Progenitor cell of endocrine pancreas (in vitro differentiated cells): ENCODE measurements at regions not wholly inside any gene's neighbourhood (a gene's known extent, or its start where the extent isn't known, plus 50 kb on each side); places are given as distances from the start of the nearest gene placed in this dataset.

Experiments used
- DNase-seq: peaks from one replicate; pipeline ENCODE4 v3.0.0; 2021; ENCODE audit warnings: low spot score; ENCODE audit not compliant: unreplicated experiment
- H3K27ac Mint-ChIP-seq: 2 replicates; pipeline ENCODE4 v1.8.0; 2021; ENCODE audit warnings: mild to moderate bottlenecking, moderate library complexity, mixed read lengths
- H3K27me3 Mint-ChIP-seq: 2 replicates; pipeline ENCODE4 v1.8.0; 2021; ENCODE audit warnings: mixed read lengths
- H3K36me3 Mint-ChIP-seq: 2 replicates; pipeline ENCODE4 v1.8.0; 2022; ENCODE audit warnings: mixed read lengths; ENCODE audit not compliant: insufficient read depth
- H3K4me1 Mint-ChIP-seq: 2 replicates; pipeline ENCODE4 v1.8.0; 2021; ENCODE audit warnings: low read depth, mixed read lengths
- H3K4me3 Mint-ChIP-seq: 2 replicates; pipeline ENCODE4 v1.8.0; 2021; ENCODE audit warnings: low read depth, mild to moderate bottlenecking, moderate library complexity, mixed read lengths
- H3K9me3 Mint-ChIP-seq: 2 replicates; pipeline ENCODE4 v1.8.0; 2021; ENCODE audit warnings: low read depth, mixed read lengths
- CTCF ChIP-seq: fragments of 200-600 bp; sonication (generic); IDR thresholded peaks from one replicate; pipeline ENCODE4 v1.5.0; 2021; ENCODE audit warnings: antibody characterized with exemption, mild to moderate bottlenecking; ENCODE audit not compliant: unreplicated experiment

GRCh38 chr7:106424476-106425016 lies 139.8 kb upstream of the NAMPT start:
- TF ChIP-seq CTCF: no peak
- H3K27me3 Mint-ChIP-seq: no peaks in the 10 kb centered on the region
- no peak overlapping the region for H3K27ac Mint-ChIP-seq
- no peak for DNase-seq
- no peaks in the 10 kb centered on the region for H3K36me3 Mint-ChIP-seq
- no peaks in the 10 kb centered on the region for H3K9me3 Mint-ChIP-seq
- H3K4me3 Mint-ChIP-seq: no peak overlapping the region
- peaks cover 12% of the 10 kb centered on the region for H3K4me1 Mint-ChIP-seq

DNA sequence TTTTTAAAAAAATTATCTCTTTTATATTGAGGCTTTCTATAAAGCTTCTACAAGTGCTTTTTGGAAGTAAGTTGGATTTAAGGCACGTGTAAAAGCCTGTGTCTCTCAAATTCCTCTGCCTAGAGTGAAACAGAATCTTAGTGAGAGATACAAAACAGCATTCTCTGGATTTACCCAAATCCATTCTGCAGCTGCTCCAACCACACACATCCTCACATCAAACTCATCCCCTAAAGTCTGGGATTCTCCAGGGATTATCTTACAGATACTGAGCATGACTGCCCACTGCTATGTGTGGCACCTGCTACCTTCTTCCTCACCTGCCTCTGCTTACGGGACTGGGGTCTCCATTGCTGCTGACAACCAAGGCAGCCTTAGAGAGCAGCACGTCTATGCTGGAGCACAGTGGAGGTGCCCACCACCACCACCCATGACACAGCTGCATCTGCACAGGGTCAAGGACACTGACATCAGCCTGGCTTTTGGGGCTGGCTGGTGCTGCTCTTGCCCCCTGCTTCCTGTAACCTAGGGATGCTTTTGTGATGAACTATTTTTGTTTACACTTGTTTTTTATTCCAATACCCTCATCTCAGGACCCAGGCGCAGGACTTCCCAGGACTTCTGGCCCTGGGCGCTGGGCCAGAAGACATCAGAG lies 139.2 kb upstream of the NAMPT start:
- H3K27ac Mint-ChIP-seq: no peak overlapping the region
- peaks cover 8% of the 10 kb centered on the region for H3K4me1 Mint-ChIP-seq

DNA sequence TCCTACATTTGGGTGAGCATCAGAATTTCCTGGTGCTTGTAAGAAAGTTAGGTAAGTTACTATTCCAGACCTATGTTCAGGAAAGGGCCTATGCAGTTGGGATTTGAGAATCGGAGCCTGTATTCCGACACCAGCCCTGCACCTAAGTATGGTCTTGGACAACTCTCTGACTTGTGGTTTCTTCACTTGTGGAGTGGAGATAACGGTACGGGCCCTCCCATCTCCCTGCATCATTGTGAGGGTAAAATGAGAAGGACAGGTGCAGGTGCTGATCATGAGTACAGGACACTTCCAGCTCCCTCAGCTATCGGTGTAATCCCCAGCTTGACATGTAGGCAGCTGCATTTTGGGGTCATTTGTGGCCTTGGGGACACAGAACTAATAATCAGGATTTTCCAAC lies 138.3 kb upstream of the NAMPT start:
- no peak overlapping the region for H3K4me3 Mint-ChIP-seq
- no peaks in the 10 kb centered on the region for H3K27me3 Mint-ChIP-seq
- no peak for TF ChIP-seq CTCF
- H3K9me3 Mint-ChIP-seq: no peaks in the 10 kb centered on the region
- no peaks in the 10 kb centered on the region for H3K36me3 Mint-ChIP-seq
- peaks cover 8% of the 10 kb centered on the region for H3K4me1 Mint-ChIP-seq
- no peak for DNase-seq
- H3K27ac Mint-ChIP-seq: no peak overlapping the region

More for the DNA sequence above, 139.2 kb upstream of the NAMPT start:
- Mint-ChIP-seq H3K4me3 (no peak overlapping the region), H3K9me3 (no peaks in the 10 kb centered on the region), H3K27me3 (no peaks in the 10 kb centered on the region), H3K36me3 (no peaks in the 10 kb centered on the region)
- no peak for DNase-seq
- TF ChIP-seq CTCF: no peak

GRCh38 chr7:106421181-106421762 lies 136.5 kb upstream of the NAMPT start:
- Mint-ChIP-seq H3K4me1 (peaks cover 10% of the 10 kb centered on the region), H3K4me3 (no peak overlapping the region), H3K9me3 (peaks cover 4% of the 10 kb centered on the region), H3K27me3 (no peaks in the 10 kb centered on the region), H3K36me3 (no peaks in the 10 kb centered on the region), H3K27ac (no peak overlapping the region)
- no peak for DNase-seq
- no peak for TF ChIP-seq CTCF

DNA sequence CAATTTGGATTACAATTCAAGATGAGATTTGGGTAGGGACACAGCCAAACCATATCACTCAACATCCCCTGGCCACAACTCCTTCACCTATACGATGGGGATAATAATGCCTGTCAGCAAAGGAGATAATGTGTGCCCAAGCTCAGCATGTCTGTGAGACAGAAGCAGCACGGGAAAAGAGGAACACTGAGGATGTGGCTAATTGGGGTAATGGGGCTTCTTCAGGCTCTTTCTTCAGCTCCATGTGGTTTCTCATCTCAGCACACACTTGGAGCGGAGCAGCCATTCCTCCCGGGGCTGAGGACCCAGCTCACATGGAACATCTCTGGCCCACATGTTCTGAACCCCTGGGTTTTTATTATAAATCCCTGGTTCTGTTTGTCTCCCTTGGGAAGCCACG lies 136.0 kb upstream of the NAMPT start:
- Mint-ChIP-seq H3K4me1 (peaks cover 10% of the 10 kb centered on the region), H3K9me3 (peaks cover 7% of the 10 kb centered on the region), H3K27ac (no peak overlapping the region), H3K27me3 (no peaks in the 10 kb centered on the region), H3K4me3 (no peak overlapping the region), H3K36me3 (no peaks in the 10 kb centered on the region)
- no peak for TF ChIP-seq CTCF
- no peak for DNase-seq
